Upper lobe of left lung (tissue), 4 donors: ENCODE measurements at regions not wholly inside any gene's neighbourhood (a gene's known extent, or its start where the extent isn't known, plus 50 kb on each side); places are given as distances from the start of the nearest gene placed in this dataset.

ENCODE experiments used
- CTCF ChIP-seq, 6 experiments: fragments of 450-650 bp in 4 of 6; fragments of 200-600 bp in 2 of 6; sonication (generic) in 2 of 6; IDR thresholded peaks; one replicate each; pipeline ENCODE4 v1.5.1; 2016 to 2019; ENCODE audit warnings: antibody characterized with exemption in 6 of 6
- EP300 ChIP-seq, 4 donors: sonication (generic); formaldehyde crosslinking; IDR thresholded peaks; one replicate each; pipeline ENCODE4 v1.5.1; 2017; ENCODE audit warnings: antibody characterized with exemption in 4 of 4, control low read depth in 2 of 4
- POLR2A ChIP-seq, 4 donors: fragments of 450-650 bp; IDR thresholded peaks; one replicate each; pipeline ENCODE4 v1.5.1; 2016 to 2017; ENCODE audit warnings: antibody characterized with exemption in 4 of 4, mild to moderate bottlenecking in 2 of 4
- POLR2AphosphoS5 ChIP-seq, 2 donors: sonication (generic); formaldehyde crosslinking; IDR thresholded peaks; one replicate each; pipeline ENCODE4 v1.5.1; 2017; ENCODE audit warnings: antibody characterized with exemption in 2 of 2

GRCh38 chr6:51542475-51542874 lies 544.9 kb downstream of the PKHD1 start:
- no peak for TF ChIP-seq POLR2AphosphoS5 (IDR thresholded peaks at IDR 0.05)
- TF ChIP-seq CTCF (IDR thresholded peaks at IDR 0.05), result no peak
- no peak for TF ChIP-seq POLR2A (IDR thresholded peaks at IDR 0.05)
- no peak for TF ChIP-seq EP300 (IDR thresholded peaks at IDR 0.05)
